RWPE1 (cell line): ENCODE measurements at regions not wholly inside any gene's neighbourhood (a gene's known extent, or its start where the extent isn't known, plus 50 kb on each side); places are given as distances from the start of the nearest gene placed in this dataset.

Experiments
- CTCF ChIA-PET: fragments of 350-600 bp; sonication (Branson Sonifier 250); formaldehyde crosslinking; extraction: SDS; loops from one replicate; lab custom pipeline; 2021; lab: Yijun Ruan, JAX
- POLR2A ChIA-PET: fragments of 400-600 bp; formaldehyde crosslinking; extraction: SDS; loops from one replicate; lab custom pipeline; 2020; ENCODE audit warnings: antibody characterized with exemption; ENCODE audit not compliant: low non-redundant PET; lab: Yijun Ruan, JAX
- DNase-seq: peaks from one replicate; pipeline ENCODE4 v3.0.0; 2012; ENCODE audit warnings: low spot score
- H3K27ac ChIP-seq: fragments of 450-650 bp; 2 replicates; pipeline ENCODE4 v1.5.1; 2017
- CTCF ChIP-seq: fragments of 450-650 bp; conservative IDR thresholded peaks from 2 replicates; pipeline ENCODE4 v1.5.1; 2017; ENCODE audit warnings: low read depth, mild to moderate bottlenecking

DNA sequence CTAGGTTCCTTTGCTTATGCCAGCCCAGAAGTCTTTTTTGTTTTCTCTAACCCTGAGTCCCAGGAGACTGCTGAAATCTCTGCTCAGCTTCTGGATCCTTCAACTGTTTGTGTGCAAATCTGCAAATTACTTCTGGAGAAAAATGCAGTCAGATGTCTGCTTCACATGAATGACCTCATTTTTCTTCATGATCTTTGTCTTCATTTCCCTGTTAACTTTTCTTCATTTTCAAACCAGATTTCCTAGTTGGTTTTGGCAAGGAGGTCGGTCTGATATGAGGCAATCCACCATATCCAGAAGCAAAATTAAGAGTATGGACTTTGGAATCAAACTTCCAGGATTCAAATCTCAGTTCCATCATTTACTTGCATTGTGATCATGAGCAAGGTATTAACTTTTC lies 66.8 kb downstream of the ZNF503 start:
- H3K27ac ChIP-seq = no peak overlapping the region
- POLR2A ChIA-PET = no interaction called here
- no peak for DNase-seq
- CTCF ChIA-PET = no interaction called here
- TF ChIP-seq CTCF = no peak

DNA sequence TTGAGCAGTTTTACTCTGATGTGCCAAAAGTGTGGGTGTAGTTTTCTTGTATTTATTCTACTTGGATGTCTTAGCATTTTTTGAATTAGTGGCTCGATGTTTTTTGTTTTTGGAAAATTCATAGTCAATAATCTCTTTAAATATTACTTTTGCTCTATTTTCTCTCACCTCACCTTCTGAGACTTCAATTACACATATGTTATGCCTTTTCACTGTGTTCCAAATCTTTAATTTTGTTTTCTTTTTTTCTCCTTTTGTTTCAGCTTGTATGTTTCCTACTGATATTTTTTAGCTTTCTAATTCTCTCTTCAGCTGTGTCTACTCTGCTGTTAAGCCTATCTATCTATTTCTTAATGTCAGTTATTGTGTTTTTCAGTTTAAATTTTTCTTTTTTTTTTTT lies 69.5 kb downstream of the ZNF503 start:
- ChIA-PET POLR2A (no interaction called here), CTCF (no interaction called here)
- no peak for DNase-seq
- no peak for TF ChIP-seq CTCF
- H3K27ac ChIP-seq = no peak overlapping the region

DNA sequence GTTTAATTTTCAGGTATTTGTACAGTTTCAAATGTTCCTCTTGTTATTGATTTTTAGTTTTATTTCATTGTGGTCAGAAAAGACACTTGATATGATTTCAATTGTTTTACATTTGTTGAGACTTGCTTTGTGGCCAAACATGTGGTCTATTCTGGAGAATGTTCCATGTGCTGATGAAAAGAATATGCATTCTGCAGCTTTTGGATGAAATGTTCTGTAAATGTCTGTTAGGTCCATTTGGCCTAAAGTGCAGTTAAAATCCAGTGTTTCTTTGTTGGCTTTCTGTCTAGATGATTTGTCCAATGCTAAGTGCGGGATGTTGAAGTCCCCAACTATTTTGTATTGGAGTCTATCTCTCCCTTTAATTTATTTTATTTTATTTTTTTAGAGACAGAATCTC lies 70.5 kb downstream of the ZNF503 start:
- POLR2A ChIA-PET = no interaction called here
- TF ChIP-seq CTCF = no peak
- no peak for DNase-seq
- no peak overlapping the region for H3K27ac ChIP-seq
- CTCF ChIA-PET = no interaction called here

GRCh38 chr10:75329190-75329745 lies 72.3 kb downstream of the ZNF503 start:
- ChIA-PET CTCF (interaction anchor here (0.8 kb wide), 1 partner anchor 66 kb away, joined by 3 read pairs; no protein-coding TSS in a partner anchor), POLR2A (no interaction called here)
- DNase-seq = no peak
- H3K27ac ChIP-seq = no peak overlapping the region
- no peak for TF ChIP-seq CTCF

DNA sequence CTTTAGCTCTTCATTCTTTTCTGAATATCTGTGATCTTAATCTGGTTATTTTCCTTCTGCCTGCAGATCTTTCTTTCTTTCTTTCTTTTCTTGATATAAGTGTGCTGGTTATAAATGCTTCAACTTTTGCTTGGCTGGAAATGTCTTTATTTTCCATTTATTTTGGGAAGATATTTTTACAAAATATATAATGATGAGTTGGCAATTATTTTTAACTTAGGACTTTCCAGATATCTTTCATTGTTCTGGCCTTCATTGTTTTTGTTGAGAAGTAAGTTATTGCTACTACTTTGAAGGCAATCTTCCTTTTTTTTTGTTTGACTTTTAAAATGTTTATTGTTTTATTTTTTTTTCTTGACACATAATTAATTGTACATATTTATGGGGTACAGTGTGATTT lies 75.3 kb downstream of the ZNF503 start:
- ChIA-PET POLR2A (interaction anchor here (0.6 kb wide), 1 partner anchor 420 kb away, joined by 7 read pairs; no protein-coding TSS in a partner anchor), CTCF (interaction anchor here (0.7 kb wide), 1 partner anchor 155 kb away, joined by 3 read pairs; no protein-coding TSS in a partner anchor)
- H3K27ac ChIP-seq = no peak overlapping the region
- no peak for TF ChIP-seq CTCF
- no peak for DNase-seq

DNA sequence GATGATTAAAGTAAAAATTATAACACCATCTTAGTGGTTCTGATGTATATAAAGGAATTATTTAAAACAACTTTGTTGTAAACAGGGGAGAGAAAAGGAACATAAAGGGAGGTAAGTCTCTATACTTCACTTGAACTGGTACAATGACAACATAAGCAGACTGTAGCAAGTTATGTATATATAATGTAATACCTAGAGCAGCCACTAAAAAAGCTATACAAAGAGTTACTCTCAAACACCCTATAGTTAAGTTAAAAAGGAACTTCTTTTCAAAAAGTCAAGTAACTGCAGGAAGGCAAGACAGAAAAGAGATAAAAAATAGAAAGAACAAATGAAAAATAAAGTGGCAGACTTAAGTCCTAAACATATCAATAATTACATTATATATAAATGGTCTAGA lies 82.3 kb downstream of the ZNF503 start:
- CTCF ChIA-PET = interaction anchor here (0.7 kb wide), 1 partner anchor 9 kb away, joined by 3 read pairs; no protein-coding TSS in a partner anchor
- no peak for DNase-seq

More for the DNA sequence above, 82.3 kb downstream of the ZNF503 start:
- TF ChIP-seq CTCF = no peak
- no peak overlapping the region for H3K27ac ChIP-seq
- POLR2A ChIA-PET = no interaction called here
